DOHH2 (cell line): ENCODE measurements at regions not wholly inside any gene's neighbourhood (a gene's known extent, or its start where the extent isn't known, plus 50 kb on each side); places are given as distances from the start of the nearest gene placed in this dataset.

Experiments
- H3F3A ChIP-seq: fragments of 200-600 bp; sonication (generic), shearing (Covaris generic); 2 replicates; pipeline ENCODE4 v1.6.0; 2016; ENCODE audit warnings: antibody characterized with exemption, mild to moderate bottlenecking; ENCODE audit not compliant: control insufficient read depth, insufficient read depth
- H3K27ac ChIP-seq: fragments of 200-600 bp; sonication (generic); 2 replicates; pipeline ENCODE4 v1.5.1; 2014; ENCODE audit warnings: low read depth, mild to moderate bottlenecking, low read length, moderate library complexity
- H3K27me3 ChIP-seq: fragments of 200-600 bp; sonication (generic); 2 replicates; pipeline ENCODE4 v1.6.1; 2014; ENCODE audit warnings: mild to moderate bottlenecking, low read length, mixed read lengths; ENCODE audit not compliant: control insufficient read depth
- H3K36me3 ChIP-seq: fragments of 200-600 bp; sonication (generic); 2 replicates; pipeline ENCODE4 v1.6.1; 2014; ENCODE audit warnings: mild to moderate bottlenecking, low read length, moderate library complexity, mixed read lengths; ENCODE audit not compliant: control insufficient read depth
- H3K4me1 ChIP-seq: fragments of 200-600 bp; sonication (generic); 2 replicates; pipeline ENCODE4 v1.6.1; 2014; ENCODE audit warnings: mild to moderate bottlenecking, low read length, mixed read lengths; ENCODE audit not compliant: control insufficient read depth
- H3K4me2 ChIP-seq: fragments of 200-600 bp; sonication (generic); 2 replicates; pipeline ENCODE4 v1.6.0; 2014; ENCODE audit warnings: mild to moderate bottlenecking, low read length, moderate library complexity
- H3K4me3 ChIP-seq: fragments of 200-600 bp; sonication (generic); 2 replicates; pipeline ENCODE4 v1.5.1; 2014; ENCODE audit warnings: mild to moderate bottlenecking, low read length, mixed read lengths
- H3K79me2 ChIP-seq: fragments of 200-600 bp; sonication (generic); 2 replicates; pipeline ENCODE4 v1.6.1; 2014; ENCODE audit warnings: mild to moderate bottlenecking, low read length, mixed read lengths; ENCODE audit not compliant: control insufficient read depth
- H3K9me2 ChIP-seq: fragments of 200-600 bp; sonication (generic); replicated peaks from 2 replicates; pipeline ENCODE4 v1.6.1; 2014; ENCODE audit warnings: mild to moderate bottlenecking, low read length, mixed read lengths; ENCODE audit not compliant: control insufficient read depth
- H3K9me3 ChIP-seq: fragments of 200-600 bp; sonication (generic); 2 replicates; pipeline ENCODE4 v1.6.1; 2014; ENCODE audit warnings: antibody characterized with exemption, low read length, mixed read lengths; ENCODE audit not compliant: control insufficient read depth, insufficient read depth
- H4K20me1 ChIP-seq: fragments of 200-600 bp; sonication (generic); 2 replicates; pipeline ENCODE4 v1.6.0; 2014; ENCODE audit warnings: low read depth, mild to moderate bottlenecking, antibody characterized with exemption, low read length, moderate library complexity; ENCODE audit not compliant: control insufficient read depth, insufficient read depth
- CTCF ChIP-seq: fragments of 200-600 bp; sonication (generic); IDR thresholded peaks from one replicate; pipeline ENCODE4 v1.5.1; 2014; ENCODE audit warnings: antibody characterized with exemption, mild to moderate bottlenecking, low read depth, low read length; ENCODE audit not compliant: poor library complexity, severe bottlenecking
- EZH2phosphoT487 ChIP-seq: fragments of 200-600 bp; sonication (generic); IDR thresholded peaks from 2 replicates; pipeline ENCODE4 v1.6.1; 2017; ENCODE audit warnings: borderline replicate concordance, mild to moderate bottlenecking, antibody characterized with exemption, low read length, moderate library complexity, mixed read lengths

GRCh38 chr18:11506856-11507255 lies 102.5 kb upstream of the SLC35G4 start:
- no peaks in the 10 kb centered on the region for H3K79me2 ChIP-seq

GRCh38 chr18:11505993-11506392 lies 103.4 kb upstream of the SLC35G4 start:
- Histone ChIP-seq H3K4me3 (no peak overlapping the region), H3F3A (no peaks in the 10 kb centered on the region), H4K20me1 (no peaks in the 10 kb centered on the region), H3K27me3 (no peaks in the 10 kb centered on the region), H3K9me2 (no peaks in the 10 kb centered on the region), H3K4me2 (no peak overlapping the region), H3K36me3 (no peaks in the 10 kb centered on the region), H3K4me1 (no peaks in the 10 kb centered on the region), H3K79me2 (no peaks in the 10 kb centered on the region), H3K27ac (no peak overlapping the region), H3K9me3 (no peaks in the 10 kb centered on the region)
- no peak for TF ChIP-seq CTCF

More at GRCh38 chr18:11506856-11507255, 102.5 kb upstream of the SLC35G4 start:
- Histone ChIP-seq H3K27ac (no peak overlapping the region), H3K9me2 (no peaks in the 10 kb centered on the region), H3K36me3 (no peaks in the 10 kb centered on the region), H3K9me3 (no peaks in the 10 kb centered on the region), H3K4me3 (no peak overlapping the region), H3F3A (no peaks in the 10 kb centered on the region), H4K20me1 (no peaks in the 10 kb centered on the region), H3K27me3 (no peaks in the 10 kb centered on the region), H3K4me1 (peaks cover 6% of the 10 kb centered on the region; the same call in 1 of the 2 replicates), H3K4me2 (no peak overlapping the region)
- TF ChIP-seq CTCF (no peak), EZH2phosphoT487 (no peak)

GRCh38 chr18:11504962-11505361 lies 104.4 kb upstream of the SLC35G4 start:
- no peak overlapping the region for H3K27ac ChIP-seq
- H3K79me2 ChIP-seq, result no peaks in the 10 kb centered on the region
- H3K4me3 ChIP-seq, result no peak overlapping the region
- H3K36me3 ChIP-seq, result no peaks in the 10 kb centered on the region
- H3K9me3 ChIP-seq, result no peaks in the 10 kb centered on the region
- no peaks in the 10 kb centered on the region for H4K20me1 ChIP-seq
- no peaks in the 10 kb centered on the region for H3K27me3 ChIP-seq
- no peak overlapping the region for H3K4me2 ChIP-seq
- H3K4me1 ChIP-seq, result no peaks in the 10 kb centered on the region
- TF ChIP-seq CTCF, result no peak
- no peak for TF ChIP-seq EZH2phosphoT487
- H3K9me2 ChIP-seq, result no peaks in the 10 kb centered on the region
- H3F3A ChIP-seq, result no peaks in the 10 kb centered on the region

- TF ChIP-seq CTCF (no peak), EZH2phosphoT487 (no peak)
- Histone ChIP-seq H4K20me1 (no peaks in the 10 kb centered on the region), H3K27me3 (no peaks in the 10 kb centered on the region), H3K9me2 (no peaks in the 10 kb centered on the region), H3K27ac (no peak overlapping the region), H3K4me1 (no peaks in the 10 kb centered on the region), H3K36me3 (no peaks in the 10 kb centered on the region), H3K9me3 (no peaks in the 10 kb centered on the region), H3K4me3 (no peak overlapping the region), H3K4me2 (no peak overlapping the region), H3F3A (no peaks in the 10 kb centered on the region), H3K79me2 (no peaks in the 10 kb centered on the region)
These were observed 107.0 kb upstream of the SLC35G4 start for GRCh38 chr18:11502368-11502767.
